Neuron (in vitro differentiated cells): ENCODE measurements at regions not wholly inside any gene's neighbourhood (a gene's known extent, or its start where the extent isn't known, plus 50 kb on each side); places are given as distances from the start of the nearest gene placed in this dataset.
"Not testable (repeated sequence)": the region's sequence is repeated elsewhere in the genome, so short reads cannot be mapped to it uniquely, and the experiment has no call there.

Source experiments
- H2AFZ ChIP-seq: one replicate; pipeline ENCODE4 v1.6.1; 2013; ENCODE audit warnings: low read depth, mild to moderate bottlenecking, inconsistent platforms, low read length, moderate library complexity
- H3K27me3 ChIP-seq: one replicate; pipeline ENCODE4 v1.6.1; 2013; ENCODE audit warnings: low read length; ENCODE audit not compliant: insufficient read depth
- H3K36me3 ChIP-seq: one replicate; pipeline ENCODE4 v1.6.1; 2013; ENCODE audit warnings: low read length; ENCODE audit not compliant: insufficient read depth
- H3K4me1 ChIP-seq: one replicate; pipeline ENCODE4 v1.6.1; 2013; ENCODE audit warnings: low read length; ENCODE audit not compliant: insufficient read depth
- H3K4me3 ChIP-seq: 2 replicates; pipeline ENCODE4 v1.5.1; 2013; ENCODE audit warnings: mild to moderate bottlenecking, low read length, moderate library complexity
- H3K9me3 ChIP-seq: one replicate; pipeline ENCODE4 v1.6.1; 2013; ENCODE audit warnings: low read length

DNA sequence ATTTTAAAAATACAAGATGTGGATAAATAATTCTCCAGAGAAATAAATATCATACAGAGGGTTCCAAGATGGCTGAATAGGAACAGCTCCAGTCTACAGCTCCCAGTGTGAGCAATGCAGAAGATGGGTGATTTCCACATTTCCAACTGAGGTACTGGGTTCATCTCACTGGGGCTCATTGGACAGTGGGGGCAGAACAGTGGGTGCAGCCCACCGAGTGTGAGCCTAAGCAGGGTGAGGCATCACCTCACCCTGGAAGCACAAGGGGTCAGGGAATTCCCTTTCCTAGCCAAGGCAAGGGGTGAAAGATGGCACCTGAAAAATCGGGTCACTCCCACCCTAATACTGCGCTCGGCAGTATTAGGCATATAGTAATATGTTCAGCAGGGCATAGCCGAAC lies 167.5 kb upstream of the IRS4 start:
- H3K9me3 ChIP-seq, H3K36me3 ChIP-seq, H3K4me1 ChIP-seq, H3K27me3 ChIP-seq, H3K4me3 ChIP-seq, H2AFZ ChIP-seq: not testable (repeated sequence)

DNA sequence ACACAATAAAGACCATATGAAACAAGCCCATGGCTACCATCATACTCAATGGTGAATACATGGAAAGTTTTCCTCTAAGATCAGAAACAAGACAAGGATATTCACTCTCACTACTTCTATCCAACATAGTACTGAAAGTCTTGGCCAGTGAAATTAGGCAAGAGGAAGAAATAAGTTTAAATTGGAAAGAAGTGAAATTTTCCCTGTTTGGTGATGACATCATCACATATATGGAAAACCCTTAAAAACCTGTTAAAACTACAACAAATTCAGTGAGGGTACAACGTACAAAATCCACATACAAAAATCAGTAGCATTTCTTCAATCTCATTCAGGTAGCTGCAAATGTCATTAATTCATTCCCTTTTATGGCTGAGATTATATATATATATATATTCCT lies 164.0 kb upstream of the IRS4 start:
- Histone ChIP-seq H3K27me3 (no peaks in the 10 kb centered on the region), H2AFZ (no peak overlapping the region), H3K4me3 (no peak overlapping the region)

DNA sequence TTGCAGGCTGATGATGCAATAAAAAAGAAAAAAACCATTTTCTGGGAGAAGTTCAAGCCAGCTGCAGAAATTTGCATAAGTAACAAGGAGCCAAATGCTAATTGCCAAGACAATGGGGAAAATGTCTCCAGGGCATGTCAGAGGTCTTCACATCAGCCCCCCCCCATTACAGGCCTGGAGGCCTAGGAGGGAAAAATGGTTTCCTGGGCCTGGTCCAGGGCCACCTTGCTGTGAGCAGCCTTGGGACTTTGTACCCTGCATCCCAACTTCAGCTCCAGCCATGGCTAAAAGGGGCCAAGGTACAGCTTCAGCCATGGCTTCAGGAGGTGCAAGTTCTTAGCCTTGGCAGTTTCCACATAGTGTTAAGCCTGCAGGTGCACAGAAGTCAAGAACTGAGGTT lies 160.0 kb upstream of the IRS4 start:
- not testable (repeated sequence) for H3K36me3 ChIP-seq, H3K4me1 ChIP-seq, H3K27me3 ChIP-seq, H3K9me3 ChIP-seq, H2AFZ ChIP-seq, H3K4me3 ChIP-seq

More for the DNA sequence above, 164.0 kb upstream of the IRS4 start:
- Histone ChIP-seq H3K9me3 (peaks cover 2% of the 10 kb centered on the region), H3K36me3 (no peaks in the 10 kb centered on the region), H3K4me1 (no peaks in the 10 kb centered on the region)

DNA sequence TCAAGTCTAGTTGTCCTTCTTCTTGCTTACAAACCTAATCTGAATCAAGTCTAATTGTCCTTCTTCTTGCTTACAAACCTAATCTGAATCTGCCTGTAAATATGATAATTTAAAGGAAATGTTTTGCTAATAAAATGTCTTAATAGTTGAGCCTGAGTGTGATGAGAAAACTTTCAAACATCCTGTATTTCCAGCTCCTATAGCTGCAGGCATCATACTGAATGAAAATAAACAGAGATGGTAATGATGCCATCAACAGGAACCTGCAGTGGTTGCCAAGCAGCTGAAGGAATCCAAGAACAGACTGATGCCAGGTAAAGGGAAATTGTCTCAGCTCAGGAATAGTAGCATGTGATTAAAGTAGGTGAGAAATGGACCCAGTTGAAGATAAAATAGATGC lies 156.1 kb upstream of the IRS4 start:
- Histone ChIP-seq H3K9me3 (peaks cover 2% of the 10 kb centered on the region), H3K36me3 (no peaks in the 10 kb centered on the region), H3K27me3 (no peaks in the 10 kb centered on the region), H2AFZ (no peak overlapping the region), H3K4me1 (no peaks in the 10 kb centered on the region), H3K4me3 (no peak overlapping the region)

DNA sequence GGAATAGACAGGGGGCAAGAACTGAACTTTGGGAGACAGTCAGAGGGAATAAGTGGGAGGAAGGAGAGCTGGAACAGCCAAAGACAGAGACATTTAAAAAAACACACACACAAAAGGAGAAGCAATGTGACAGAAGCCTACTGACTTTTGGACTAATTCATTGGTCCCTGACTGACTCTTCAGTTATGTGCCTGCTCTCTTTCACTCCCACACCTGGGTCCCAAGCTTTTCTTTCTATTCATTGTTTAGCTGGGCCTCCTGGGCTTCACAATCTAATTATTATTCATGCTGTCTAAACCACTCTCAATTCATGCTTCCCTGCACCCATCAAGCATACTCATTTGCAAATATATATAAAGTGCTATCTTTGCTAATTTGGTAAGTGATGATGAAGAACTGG lies 139.2 kb upstream of the IRS4 start:
- no peaks in the 10 kb centered on the region for H3K27me3 ChIP-seq
- no peaks in the 10 kb centered on the region for H3K9me3 ChIP-seq
- peaks cover 6% of the 10 kb centered on the region for H3K4me1 ChIP-seq
- H3K4me3 ChIP-seq: no peak overlapping the region
- H3K36me3 ChIP-seq: no peaks in the 10 kb centered on the region
- H2AFZ ChIP-seq: no peak overlapping the region

DNA sequence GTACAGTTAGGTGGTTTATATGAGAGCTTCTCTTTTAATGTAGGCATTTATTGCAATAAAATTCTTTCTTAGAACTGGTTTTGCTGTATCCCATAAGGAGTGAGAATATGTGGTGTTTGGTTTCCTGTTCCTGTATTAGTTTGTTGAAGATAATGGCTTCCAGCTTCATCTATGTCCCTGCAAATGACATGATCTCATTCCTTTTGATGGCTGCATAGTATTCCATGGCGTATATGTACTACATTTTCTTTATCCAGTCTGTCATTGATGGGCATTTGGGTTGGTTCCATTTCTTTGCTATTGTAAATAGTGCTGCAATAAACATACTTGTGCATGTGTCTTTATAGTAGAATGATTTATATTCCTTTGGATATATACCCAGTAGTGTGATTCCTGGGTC lies 106.7 kb upstream of the IRS4 start:
- not testable (repeated sequence) for H3K4me1 ChIP-seq, H2AFZ ChIP-seq, H3K36me3 ChIP-seq, H3K27me3 ChIP-seq, H3K4me3 ChIP-seq, H3K9me3 ChIP-seq

DNA sequence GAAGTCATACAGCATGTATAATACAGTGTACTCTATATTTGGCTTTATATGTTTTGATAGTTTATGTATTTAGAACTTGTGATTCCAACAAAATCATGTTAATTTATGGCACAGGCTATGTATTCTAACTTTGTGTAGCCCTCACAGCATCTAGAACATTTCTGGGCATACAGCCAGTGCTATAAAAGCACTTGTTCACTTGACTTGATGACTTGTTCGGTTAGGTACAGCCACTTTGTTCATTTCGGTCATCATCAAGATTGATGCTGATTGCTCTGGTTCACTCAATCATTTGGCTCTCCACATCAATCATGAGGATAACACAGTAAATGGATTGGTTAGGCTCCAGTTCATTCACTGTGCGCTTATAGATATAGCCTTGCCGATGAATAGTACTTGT lies 97.6 kb upstream of the IRS4 start:
- no peaks in the 10 kb centered on the region for H3K27me3 ChIP-seq
- H3K4me1 ChIP-seq: no peaks in the 10 kb centered on the region
- H3K9me3 ChIP-seq: no peaks in the 10 kb centered on the region
- no peak overlapping the region for H2AFZ ChIP-seq
- no peak overlapping the region for H3K4me3 ChIP-seq
- H3K36me3 ChIP-seq: no peaks in the 10 kb centered on the region

DNA sequence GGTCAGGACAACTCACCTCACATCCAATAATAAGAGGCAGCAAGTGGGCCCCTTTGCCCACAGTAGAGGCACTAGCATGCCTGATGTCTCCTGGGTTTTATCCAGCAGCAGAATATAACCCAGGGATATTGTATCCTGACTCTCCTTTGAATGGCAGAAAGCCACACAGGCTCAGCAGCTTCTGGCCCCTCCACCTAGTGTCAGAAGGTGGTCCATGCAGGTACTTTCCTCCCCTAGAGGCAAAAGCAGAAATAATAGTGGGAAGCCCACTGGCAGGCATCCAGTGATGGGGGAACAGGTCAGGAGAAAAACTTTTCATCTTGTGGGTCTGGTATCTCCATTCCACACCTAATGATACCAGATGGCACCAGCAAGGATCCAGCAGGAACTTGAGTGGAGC lies 75.5 kb upstream of the IRS4 start:
- Histone ChIP-seq H3K27me3 (no peaks in the 10 kb centered on the region), H3K4me3 (no peak overlapping the region), H2AFZ (no peak overlapping the region), H3K4me1 (no peaks in the 10 kb centered on the region), H3K36me3 (no peaks in the 10 kb centered on the region), H3K9me3 (no peaks in the 10 kb centered on the region)

DNA sequence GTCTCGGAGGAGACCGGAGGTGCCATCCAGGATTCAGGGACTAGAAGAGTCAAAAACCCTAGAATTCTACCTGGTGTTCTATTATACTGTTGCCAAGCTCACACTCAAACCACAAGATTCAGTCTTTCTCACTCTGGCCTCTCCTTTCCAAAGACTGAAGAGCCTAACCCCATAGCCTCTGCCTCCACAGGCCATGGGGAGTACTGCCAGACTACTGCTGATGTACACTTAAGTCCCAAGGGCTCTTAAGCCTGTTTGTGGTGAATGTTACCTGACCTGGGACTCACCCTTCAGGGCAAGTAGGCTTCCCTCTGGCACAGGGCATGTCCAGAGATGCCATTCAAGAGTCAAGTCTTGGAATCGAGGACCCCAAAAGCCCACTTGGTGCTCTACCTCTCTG lies 58.9 kb upstream of the IRS4 start:
- no peaks in the 10 kb centered on the region for H3K36me3 ChIP-seq
- no peaks in the 10 kb centered on the region for H3K27me3 ChIP-seq
- H3K9me3 ChIP-seq: no peaks in the 10 kb centered on the region
- no peak overlapping the region for H3K4me3 ChIP-seq
- no peak overlapping the region for H2AFZ ChIP-seq
- H3K4me1 ChIP-seq: no peaks in the 10 kb centered on the region
